Limb (tissue), 2 donors: ENCODE measurements at regions not wholly inside any gene's neighbourhood (a gene's known extent, or its start where the extent isn't known, plus 50 kb on each side); places are given as distances from the start of the nearest gene placed in this dataset.

Experiments
- DNase-seq, 2 donors: peaks; one replicate each; pipeline ENCODE4 v3.0.0-alpha.2; 2016; ENCODE audit errors: extremely low spot score in 2 of 2

GRCh38 chr19:29422486-29423085 is 103.2 kb upstream of the VSTM2B start:
- DNase-seq, result no peak

DNA sequence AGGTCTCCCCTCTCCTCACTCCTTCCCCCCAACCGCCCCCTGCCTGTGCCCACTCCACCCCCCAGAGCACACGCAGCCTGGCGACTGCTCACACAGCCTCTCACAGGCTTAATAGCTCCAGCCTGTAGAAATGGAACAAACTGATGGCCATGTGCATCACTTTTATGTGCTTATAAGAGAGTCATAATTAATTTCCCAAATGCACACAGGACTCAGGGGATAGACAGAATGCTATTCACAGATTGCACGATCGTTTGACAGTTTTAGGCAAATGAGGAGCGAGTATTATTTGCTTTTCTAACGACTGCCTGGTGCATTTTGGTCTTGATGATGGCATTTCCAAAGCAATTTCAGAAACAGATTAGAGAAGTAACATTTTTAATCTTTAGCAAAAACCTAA is 97.7 kb upstream of the VSTM2B start:
- no peak for DNase-seq

- DNase-seq, result no peak
Observed at GRCh38 chr19:29429021-29429420, 96.8 kb upstream of the VSTM2B start.

- no peak for DNase-seq
Observed at GRCh38 chr19:29429581-29429980, 96.2 kb upstream of the VSTM2B start.

DNA sequence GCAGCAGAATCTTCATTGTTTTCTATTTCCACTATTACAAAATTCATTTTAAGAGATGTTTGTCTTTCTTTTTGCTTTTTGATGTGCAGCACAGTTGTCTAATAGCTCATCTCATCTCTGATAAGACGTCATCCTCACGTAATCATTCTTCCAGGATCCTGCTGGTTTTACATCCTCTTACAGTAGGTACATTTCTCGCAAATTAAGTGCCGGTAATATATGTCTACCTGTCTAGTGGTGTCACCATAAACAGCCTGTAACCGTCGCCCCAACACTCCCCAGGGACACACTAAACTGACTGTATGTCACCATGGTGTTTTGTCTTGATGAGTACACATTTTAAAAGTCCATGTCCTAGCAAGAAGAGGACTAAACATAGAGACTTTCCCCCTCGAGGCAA is 94.5 kb upstream of the VSTM2B start:
- DNase-seq, result no peak

DNA sequence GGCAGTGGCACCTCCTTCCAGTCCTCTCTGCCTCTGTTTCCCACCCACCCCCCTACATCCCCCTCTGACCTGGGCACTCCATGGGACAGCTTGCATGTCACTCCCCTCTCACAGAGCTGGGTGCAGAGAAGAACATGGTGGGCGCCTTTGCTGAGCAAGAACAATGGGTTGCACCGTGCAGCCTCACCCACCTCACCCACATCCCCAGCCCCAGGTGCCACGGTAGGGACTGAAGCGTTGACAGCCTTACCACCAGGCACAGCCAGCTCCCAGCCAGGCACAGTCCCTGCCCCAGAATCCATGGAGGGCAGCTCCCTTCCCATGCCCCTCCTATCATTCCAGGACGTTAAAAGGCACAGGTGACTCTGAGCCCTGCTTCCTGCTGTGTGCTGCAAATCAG is 93.1 kb upstream of the VSTM2B start:
- no peak for DNase-seq

DNA sequence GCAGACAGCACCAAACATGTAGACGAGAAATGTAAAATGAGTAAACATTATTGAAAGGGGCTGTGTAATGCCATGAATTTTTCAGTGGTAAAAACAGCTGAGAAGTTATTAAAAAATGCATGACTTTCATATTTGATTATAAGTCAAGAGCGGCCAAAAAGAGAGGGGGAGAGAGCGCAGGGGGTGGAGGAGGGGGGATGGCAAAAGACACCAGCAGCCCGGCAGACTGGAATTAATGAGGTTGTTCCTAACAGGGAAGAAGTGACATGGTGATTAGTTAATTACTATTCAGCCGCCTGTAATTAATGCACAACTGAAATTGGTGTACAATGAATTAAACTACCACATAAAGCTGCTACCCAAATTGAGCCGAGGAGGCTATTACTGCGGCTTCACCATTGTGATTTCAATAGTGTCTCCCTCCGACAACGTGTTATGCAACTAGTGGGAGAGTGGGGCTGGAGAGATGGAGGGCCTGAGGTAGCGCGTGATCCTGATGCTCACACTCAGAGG is 89.1 kb upstream of the VSTM2B start:
- DNase-seq, result no peak

- DNase-seq, result no peak
Observed at GRCh38 chr19:29439021-29439420, 86.8 kb upstream of the VSTM2B start.

- no peak for DNase-seq
Observed at GRCh38 chr19:29439688-29440550, 85.9 kb upstream of the VSTM2B start.

DNA sequence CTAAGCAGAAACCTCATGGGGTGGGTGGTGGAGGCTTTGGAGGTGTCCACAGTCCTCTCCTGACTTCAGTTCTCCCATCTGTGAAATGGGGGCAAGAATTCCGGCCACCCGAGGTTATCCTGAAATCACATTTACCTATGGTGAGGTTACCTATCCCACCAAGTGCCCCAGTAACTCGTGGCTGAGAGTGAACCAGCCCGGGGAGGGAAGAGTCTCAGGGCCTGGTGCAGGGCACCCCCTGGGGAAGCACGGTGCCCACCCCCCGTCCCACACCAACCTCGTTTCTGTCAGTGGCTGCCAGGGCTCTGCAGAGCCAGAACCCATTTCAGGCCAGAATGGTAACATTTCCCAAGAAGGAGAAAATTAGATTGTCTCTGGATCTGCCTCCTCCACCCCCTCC is 83.7 kb upstream of the VSTM2B start:
- DNase-seq, result no peak

DNA sequence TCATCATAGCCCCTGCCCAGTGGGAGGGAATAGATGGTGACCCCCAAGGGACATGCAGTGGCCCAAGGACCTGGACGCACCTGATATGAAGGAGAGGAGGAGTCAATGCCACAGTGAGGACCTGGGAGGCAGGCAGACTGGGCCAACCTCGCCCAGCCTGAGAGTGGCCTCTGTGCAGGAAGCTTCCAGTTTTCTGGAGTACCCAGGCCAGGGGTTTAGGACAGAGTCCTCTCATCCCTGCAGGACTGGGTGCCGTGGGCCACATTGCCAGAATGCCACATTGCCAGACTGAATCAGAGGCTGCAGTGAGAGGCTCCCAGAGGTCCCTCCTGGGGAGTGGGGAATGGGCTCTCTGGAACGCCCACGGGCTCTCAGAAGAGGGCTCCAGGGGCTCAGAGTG is 82.9 kb upstream of the VSTM2B start:
- no peak for DNase-seq

GRCh38 chr19:29445246-29445645 is 80.5 kb upstream of the VSTM2B start:
- DNase-seq, result no peak

- no peak for DNase-seq
Observed at GRCh38 chr19:29446361-29446760, 79.4 kb upstream of the VSTM2B start.

DNA sequence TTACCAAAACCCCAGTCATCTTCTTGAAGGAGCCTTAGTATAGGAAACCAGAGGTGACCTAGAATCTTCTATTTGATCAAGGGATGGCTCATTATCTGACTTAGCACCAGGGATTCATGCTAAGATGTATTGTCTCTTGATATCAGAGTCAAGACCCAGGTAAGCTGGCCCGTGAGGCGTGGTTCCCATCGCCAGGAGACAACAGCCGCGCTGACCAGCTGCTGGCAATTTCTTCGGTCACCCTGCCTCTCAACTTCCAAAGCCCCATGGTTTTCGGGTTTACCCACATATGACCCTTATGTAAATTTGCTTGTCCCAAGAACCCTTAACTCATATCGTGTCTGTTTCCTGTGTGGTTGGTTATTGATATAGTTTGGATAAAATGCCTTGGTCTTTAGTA is 77.7 kb upstream of the VSTM2B start:
- DNase-seq, result no peak

DNA sequence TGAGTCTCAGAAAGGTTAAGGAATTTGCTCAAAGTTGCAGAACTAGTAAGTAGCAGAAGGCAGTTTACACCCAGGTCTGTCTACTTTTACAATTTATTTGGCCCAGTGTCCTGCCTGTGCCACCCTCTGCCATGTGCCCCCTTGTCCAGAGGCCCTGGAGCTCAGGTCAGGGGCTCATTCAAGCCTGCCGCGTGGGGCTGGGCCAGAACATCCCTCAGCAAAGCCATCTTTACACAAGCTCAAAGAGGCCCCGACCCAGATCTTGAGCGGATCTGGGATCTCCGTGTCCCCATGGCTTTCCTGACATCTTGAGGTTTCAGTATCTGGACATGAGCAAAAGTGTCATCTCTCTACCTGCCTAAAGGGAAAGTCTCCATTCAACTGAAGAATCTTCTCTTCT is 76.4 kb upstream of the VSTM2B start:
- no peak for DNase-seq

DNA sequence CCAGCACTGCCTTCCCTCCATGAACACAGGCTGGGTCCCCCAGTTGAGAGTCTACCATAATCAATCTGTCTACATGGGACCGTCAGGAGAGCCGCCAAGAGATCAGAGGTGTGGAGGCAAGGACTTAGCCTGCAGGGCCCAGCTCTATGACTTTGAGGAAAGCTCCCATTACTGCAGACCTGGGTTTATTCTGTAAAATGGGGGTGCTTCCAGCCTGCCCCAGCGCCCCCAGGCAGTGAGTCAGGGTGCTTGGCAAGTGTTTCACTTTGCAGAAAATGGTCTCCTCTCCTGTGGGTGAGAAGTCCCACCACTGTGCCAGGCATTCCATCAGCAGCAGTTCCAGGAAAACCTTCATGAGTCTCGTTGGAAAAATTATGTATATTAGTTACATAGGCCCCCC is 75.5 kb upstream of the VSTM2B start:
- no peak for DNase-seq

DNA sequence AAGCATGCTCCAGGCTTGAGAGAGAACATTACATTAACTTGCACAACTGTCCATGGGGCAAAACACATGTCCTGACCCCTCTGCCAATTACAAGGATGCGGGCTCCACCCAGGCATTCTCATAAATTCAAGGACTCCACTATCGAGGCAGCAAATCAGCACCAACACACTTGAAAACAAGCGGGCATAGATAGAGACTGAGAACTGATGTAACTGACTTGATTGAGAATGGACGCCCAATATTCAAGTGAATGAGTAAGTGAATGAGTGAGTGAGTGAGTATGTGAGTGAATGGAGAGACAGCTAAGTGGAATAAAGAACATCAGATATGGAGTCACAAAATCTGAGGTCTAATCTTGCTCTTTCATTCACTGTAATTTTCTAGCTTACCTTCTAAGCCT is 75.0 kb upstream of the VSTM2B start:
- DNase-seq, result no peak

DNA sequence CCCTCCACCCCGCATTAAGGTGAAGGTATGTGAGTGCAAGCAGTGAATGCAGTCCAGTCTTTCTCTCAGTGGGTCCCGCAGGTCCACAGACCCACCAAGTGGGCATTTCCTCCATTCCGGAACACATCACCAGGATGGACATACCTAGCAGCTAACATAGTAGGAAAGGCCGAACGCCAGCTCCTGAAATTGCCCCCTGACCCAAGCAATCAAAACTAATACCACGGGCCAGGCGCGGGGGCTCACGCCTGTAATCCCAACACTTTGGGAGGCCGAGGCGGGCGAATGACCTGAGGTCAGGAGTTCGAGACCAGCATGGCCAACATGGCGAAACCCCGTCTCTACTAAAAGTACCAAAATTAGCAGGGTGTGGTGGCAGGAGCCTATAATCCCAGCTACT is 71.7 kb upstream of the VSTM2B start:
- DNase-seq, result no peak

- no peak for DNase-seq
Observed at GRCh38 chr19:29457413-29457812, 68.4 kb upstream of the VSTM2B start.

DNA sequence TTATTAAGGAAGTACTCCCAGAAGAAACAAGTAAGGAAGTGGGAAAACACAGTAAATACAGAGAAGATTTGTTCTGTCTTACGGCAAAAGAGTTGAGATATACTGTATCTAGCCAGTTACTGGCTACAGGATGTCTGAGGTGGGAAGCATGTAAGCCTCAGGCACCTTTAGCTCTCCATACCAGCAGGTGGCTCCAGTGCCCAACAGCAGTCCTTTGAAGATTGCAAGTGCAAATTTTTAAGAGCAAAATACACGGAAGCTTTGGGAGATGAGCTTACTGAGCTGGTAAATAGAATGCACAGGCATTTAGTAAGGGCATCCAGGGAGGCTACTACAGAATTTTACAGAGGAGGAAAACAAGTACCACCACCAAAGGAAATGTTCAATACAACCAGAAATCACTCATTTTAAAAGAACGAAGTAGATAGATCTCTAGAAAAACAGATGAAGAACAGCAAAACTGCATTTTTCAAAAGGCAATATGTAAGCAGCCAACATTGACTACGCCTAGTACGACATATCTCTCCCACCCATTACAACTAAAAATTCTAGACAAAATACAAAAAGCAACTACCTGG is 57.9 kb upstream of the VSTM2B start:
- no peak for DNase-seq

GRCh38 chr19:29475469-29475868 is 50.3 kb upstream of the VSTM2B start:
- DNase-seq, result no peak
